Stimulated activated CD8-positive, alpha-beta memory T cell treated with anti-CD3 and anti-CD28 coated beads, Interleukin-2, amount 100 ng/mL, for 1 hour (primary cell): ENCODE measurements at regions not wholly inside any gene's neighbourhood (a gene's known extent, or its start where the extent isn't known, plus 50 kb on each side); places are given as distances from the start of the nearest gene placed in this dataset.

Source experiments
- DNase-seq, 2 donors: peaks; one replicate each; pipeline ENCODE4 v3.0.0-alpha.2; 2020; ENCODE audit warnings: low read depth in 2 of 2

DNA sequence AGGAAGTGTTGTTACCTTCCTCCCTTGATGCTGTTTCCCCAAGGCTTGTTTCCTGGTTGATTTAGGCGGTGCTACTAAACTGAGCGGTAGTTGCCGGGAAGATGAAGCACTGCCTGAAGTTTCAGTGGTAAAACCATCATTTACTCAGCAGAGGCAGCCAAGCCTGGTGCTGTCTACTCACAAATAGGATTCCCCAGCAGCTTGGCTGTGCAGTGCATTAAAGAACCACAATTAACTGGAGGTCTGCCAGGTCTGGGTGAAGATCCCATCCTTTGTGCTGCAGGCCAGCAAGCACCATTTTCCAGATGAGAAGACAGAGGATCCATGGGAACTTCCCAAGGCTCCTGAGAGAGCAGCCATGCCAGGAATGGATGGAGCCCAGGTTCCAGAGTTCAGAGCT, 231.9 kb upstream of the E2F8 start:
- no peak for DNase-seq

DNA sequence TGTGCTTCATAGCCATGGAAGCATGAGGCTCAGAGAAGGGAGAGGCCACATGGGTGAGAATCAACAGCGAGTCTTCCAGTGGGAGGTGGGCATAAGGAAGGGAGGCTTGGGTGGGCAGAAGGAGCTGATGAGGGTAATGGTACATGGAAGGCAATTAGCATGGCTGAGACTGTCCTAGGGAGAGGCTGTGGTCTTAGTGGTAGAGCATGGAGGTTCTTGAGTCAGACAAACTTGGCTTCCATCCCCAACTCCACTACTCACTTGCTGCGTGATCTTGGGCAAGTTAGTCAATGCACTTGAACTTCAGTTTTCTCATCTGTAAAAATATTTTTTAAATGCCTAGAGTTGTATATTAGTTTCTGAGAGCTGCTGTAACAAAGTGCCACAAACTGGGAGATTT, 227.2 kb upstream of the E2F8 start:
- DNase-seq = no peak

DNA sequence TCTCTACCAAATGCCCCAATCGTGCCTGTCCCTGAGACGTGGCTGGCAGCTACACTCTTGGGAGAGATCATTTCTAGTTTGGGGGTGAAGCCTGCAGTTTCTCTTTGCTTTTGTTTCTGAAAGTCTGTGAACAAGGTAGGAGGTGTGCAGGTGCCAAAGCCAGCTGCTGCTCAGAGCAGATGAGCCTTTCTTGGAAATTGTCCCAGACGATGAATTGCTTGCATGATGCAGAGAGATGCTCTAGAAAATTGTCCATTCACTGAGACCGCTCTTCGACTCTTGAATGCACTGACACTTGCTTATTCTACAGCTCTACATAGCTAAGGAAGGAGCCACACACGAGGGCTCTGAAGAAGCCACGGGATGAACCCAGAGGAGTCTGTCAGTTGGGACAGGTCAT, 225.6 kb upstream of the E2F8 start:
- DNase-seq = no peak

DNA sequence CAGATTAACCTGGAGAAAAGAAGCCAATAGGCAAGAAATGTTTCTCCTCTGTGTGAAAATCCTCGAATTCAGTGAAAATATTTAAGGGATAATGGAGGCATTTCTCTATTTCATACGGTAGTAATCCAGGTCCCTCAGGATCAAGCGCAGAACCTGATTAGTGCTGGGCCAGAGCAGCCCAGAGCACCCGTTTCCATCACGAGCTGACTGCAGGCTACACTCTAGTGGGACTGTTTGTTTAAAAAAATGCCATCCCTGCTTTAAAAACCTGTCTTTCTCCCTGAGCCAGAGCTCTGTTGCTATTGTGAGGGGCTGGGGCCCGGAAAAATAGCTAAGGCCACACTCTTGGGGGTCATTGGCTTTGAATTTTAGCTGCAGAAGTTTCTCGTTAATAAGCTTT, 223.2 kb upstream of the E2F8 start:
- no peak for DNase-seq

DNA sequence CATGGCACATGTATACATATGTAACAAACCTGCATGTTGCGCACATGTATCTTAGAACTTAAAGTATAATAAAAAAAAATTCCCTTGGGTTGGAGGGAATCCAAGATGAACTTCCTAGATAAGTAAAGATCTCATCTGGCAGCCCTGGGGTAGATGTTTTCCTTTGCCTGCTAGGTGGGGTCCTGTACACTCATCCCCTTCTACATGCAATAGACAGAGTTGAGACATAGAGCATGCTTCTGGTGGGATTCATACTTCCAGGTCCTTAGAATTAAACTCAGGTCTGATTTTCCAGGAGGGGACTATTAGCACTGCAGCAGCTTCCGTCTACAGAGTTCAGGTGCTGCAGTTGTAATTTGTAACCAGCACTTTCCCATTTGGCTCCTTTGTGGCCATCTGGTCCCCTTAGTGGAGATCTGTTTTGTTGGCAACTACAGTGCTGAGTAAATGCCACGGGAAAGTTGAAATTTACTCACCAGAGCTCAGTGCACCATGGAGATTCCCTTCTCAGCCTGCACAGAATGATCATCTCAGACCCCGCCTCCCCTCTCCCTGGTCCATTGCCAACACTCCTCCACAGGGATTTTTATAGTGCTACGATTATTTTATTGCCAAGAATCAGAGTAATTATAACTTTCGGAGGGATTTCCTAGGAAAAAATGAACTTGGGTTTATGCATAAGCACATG, 220.1 kb upstream of the E2F8 start:
- DNase-seq = no peak

DNA sequence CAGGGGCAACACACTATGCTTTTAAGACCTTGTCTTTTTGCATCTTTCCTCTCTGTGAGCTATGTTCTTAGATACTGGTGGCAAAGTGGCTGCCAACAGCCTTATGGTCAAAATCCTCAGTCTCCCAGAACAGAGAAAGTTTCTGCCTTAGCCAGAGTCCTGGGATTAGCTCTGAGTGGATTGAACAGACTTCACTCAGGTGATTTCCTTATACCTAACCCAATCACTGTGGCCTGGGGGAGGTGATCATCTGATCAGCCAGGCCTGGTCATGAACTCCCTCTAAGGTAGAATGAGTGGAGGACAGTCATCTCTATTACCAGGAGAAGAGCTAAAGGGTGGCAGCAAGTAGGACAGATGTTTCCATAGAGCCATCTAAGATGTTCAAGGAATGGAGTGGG, 218.5 kb upstream of the E2F8 start:
- DNase-seq = no peak

DNA sequence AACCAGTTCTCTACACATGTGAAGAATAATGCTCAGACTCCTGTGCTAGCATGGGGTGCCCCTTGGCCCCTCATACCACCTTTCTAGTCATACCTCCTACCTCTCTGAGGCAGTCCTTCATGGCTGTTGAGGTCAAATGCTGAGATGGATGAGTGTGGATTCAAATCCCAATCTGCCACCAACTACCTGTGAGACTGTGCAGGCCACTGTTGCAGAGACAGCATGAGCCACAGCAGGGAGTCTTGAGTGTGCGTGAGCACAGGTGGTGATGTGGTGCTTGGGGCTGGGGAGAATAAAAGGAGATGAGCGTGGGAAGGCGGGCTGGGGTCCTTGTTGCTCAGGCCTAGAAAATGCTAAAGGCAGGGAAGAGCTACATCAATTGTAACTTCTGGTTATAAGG, 218.0 kb upstream of the E2F8 start:
- DNase-seq = no peak

DNA sequence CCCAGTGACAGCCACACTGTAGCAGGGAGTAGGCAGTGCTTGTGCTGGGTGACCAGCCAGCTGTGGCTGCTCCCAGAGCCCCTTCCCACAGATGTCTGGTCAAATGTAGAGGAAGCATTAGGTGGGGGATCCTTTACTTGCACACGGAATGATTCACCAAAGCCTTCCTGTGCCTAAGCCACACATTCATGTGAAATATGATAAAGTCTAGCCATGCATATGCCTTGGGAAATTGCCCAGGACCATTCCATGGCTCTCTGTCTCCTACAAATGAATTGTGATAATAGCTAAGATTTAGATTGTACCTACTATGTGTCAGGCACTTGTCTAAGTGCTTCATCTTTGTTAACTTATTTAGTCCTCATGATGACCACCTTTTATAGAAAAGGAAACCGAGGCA, 217.5 kb upstream of the E2F8 start:
- no peak for DNase-seq

GRCh38 chr11:19455731-19456130, 215.0 kb upstream of the E2F8 start:
- no peak for DNase-seq

DNA sequence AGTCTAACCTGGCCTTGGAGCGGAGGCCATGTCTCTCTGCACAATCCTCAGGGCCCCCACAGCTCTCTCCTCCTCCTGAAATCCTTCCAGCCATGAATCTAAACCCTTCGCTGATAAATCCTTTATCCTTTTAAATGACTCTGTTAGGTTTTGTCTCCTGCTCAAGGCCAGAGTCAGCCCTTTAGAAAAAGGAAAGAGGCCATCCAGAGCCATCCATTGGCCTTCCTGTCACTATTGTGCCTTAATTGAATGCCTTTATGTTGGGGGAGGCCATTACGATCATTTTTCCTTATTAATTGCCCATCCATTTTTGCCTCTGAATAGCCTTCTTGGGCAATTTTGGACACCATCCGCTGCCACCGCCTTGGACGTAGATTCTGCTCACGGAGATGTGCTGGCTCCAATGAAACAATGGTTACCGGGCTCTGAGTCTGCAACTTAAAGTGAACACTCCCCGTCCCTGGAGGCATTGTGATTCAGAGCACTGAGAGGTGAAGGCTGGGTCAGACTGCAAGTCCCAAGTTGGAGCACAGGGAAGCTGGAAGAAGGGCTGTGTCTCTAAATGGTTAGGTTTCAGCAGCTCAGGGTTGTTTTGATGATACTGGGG, 213.0 kb upstream of the E2F8 start:
- DNase-seq = no peak

DNA sequence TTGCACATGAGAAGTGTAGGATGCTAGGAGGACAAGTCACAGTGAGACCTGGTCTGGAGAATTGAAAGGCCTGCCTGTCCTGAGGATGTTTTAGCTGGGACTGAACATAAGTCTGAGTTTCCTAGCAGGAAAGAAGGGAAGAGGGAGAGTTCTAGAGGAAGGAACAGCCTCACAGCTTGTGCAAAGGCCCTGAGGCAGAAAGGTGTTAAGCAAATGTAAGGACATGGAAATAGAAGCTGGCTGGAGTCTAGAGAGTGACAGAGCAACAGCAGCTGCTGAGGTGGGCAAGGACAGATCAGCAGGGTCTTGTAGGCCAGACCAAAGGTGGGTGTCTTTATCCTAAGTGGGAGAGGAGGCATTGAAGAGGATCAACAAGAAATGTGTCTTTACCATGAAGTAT, 210.9 kb upstream of the E2F8 start:
- no peak for DNase-seq

DNA sequence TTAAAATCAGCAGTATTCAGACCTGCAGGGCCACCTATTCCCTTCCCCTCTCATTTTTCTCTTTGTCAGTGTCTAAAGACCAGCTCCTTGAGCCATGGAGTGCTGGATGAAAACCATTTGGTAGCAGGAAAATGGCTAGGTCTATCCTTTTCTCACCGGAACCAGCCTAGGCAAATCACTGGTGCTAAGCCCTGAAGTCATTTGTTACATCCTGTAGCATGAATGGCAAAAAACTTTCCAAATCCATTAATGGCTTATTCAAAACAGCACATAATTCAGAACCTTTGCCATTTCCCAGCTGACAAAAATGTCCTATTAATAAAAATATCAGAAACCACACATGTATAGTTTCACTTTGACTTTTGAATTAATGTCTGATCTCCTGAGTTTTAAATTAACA, 209.5 kb upstream of the E2F8 start:
- DNase-seq = no peak

- no peak for DNase-seq
These were observed 207.9 kb upstream of the E2F8 start for GRCh38 chr11:19448651-19449050.

DNA sequence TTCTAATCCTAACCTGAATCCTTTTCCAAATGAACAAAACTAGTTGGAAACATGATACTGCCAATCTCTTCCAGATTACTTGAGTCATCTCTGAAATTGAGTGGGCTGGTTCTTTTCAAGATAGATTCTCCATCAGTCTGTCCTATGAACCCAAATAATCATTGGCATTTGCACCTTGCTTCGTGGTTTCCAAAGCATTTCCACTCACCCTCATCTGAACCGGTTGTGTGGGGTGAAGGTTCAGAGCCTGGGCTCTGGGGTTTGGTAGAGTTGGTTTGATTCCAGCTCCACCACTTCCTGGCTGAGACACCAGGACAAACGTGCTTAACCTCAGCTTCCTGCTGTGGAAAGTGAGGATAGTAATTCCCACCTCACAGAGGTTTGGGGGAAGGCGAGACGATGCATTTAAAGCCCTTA, 206.4 kb upstream of the E2F8 start:
- DNase-seq = no peak

DNA sequence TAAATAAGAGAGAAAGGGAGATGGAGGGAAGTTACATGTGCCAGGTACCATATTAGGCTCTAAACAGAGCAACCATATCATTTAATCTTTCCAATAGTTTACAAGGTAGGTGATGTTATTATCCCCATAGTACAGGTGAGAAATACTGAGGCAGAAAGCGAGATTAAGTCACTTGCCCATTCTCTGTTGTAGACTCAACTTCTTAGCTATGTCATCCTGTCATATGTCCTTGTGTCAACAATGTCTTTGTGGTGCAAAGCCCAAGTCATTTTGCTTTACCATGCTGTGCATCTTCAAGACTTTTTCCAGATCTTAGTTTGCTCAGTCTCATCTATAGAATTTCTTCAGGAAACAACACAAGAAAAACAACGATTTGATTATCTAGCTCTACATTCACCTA, 205.0 kb upstream of the E2F8 start:
- DNase-seq = no peak

- no peak for DNase-seq
These were observed 203.5 kb upstream of the E2F8 start for GRCh38 chr11:19444231-19444630.

- DNase-seq = no peak
These were observed 201.8 kb upstream of the E2F8 start for GRCh38 chr11:19442554-19442910.

GRCh38 chr11:19441752-19442553, 201.2 kb upstream of the E2F8 start:
- DNase-seq = no peak

DNA sequence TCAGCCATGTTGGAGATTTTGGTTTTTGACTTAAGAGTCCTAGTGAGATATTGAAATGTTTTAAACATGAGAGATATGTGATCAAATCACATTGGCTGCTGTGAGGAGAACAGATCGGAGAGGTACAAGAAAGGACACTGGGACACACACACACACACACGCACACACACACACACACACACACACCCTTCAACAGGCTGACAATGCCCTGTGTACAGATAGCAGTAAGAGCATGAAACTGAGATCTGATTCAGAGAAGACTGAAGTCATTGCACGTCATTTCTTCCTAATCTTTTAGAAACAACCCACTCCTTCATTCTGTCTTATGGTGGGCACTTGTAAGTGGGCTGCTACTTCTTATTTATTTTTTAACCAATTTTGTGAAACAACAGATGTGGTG, 200.5 kb upstream of the E2F8 start:
- DNase-seq = no peak

DNA sequence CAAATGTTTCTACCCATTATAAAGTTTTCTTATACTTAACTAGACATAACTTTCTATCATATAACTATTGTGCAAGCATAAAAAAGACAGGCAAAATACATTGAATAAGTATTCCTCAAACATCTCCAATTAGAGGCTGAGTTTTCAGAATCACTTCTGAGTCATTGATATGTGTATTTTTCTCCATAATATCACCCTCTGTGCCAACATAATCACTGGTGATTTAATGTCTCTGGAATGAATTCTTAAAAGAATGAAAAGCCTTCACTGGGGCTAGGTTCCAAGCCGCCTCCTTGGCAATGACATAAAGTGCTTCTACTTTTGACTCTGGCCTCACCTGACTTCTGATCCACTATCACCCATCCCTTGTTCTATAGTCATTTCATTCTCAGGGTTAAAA, 197.0 kb upstream of the E2F8 start:
- DNase-seq = no peak

- DNase-seq = no peak
These were observed 196.2 kb upstream of the E2F8 start for GRCh38 chr11:19436932-19437331.

DNA sequence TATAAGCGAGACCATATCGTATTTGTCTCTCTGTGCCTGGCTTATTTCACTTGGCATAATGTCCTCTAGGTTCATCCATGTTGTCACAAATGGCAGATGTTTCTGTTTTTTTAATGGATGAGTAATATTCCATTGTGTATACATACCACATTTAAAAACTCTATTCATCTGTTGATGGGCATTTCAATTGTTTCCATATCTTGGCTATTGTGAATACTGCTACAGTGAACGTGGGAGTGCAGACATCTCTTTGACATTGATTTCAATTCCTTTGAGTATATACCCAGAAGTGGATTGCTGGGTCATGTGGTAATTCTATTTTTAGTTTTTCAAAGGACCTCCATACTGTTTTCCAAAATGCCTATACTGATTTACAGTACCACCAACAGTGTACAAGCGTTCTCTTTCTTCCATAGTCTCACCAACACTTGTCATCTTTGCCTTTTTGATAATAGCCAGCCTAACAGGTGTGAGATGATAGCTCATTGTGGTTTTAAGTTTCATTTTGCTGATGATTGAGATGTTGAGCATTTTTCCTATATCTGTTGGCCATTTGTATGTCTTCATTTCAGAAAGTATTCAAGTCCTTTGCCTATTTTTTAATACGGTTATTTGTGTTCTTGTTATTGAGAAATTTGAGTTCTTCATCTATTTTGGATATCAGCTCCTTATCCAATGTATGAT, 194.7 kb upstream of the E2F8 start:
- no peak for DNase-seq

DNA sequence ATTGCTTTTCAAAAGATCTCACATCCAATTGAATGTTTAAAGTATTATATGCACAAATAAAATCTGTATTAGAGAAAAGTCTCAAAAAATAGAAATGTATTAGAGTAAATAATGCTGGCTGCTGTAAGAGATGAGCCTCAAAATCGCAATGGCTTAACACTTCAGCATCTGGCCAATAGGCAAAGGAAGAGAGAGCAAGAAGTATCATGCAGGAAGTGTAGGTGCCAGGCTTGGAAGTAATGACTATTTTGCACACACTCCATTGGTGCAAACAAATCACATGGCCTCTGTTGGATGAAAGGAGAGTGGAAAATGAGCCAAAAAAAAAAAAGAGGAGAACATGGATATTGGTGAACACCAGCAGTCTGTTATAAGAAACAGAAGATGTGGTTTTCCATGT, 193.0 kb upstream of the E2F8 start:
- DNase-seq = no peak
